ENCODE measurements at regions not wholly inside any gene's neighbourhood (a gene's known extent, or its start where the extent isn't known, plus 50 kb on each side); places are given as distances from the start of the nearest gene placed in this dataset.

DNA sequence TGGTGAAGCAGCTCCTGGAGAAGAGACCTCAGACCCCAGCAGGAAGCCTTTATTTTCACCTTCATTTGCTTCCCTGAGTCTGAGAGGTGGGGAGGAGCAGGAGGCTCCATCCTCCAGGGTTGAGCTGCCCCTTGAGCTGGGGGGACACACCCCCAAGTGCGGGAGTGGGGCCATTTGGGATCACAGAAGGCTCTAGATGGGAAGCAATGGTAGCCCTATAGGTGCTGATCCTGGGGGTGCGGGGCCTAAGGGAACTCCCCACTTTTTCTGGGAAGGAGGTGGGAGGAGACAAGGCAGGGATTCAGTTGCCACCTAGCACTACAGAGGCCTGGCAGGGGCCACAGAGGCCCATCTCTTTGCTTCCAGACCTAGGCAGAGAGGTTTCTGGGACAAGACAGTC is 247.9 kb upstream of the CSF3R start:
- ATAC-seq (ENCODE audit: low FRiP score) (no peak), DNase-seq (ENCODE audit: low spot score) (no peak)
- TF ChIP-seq, protein P1, sequence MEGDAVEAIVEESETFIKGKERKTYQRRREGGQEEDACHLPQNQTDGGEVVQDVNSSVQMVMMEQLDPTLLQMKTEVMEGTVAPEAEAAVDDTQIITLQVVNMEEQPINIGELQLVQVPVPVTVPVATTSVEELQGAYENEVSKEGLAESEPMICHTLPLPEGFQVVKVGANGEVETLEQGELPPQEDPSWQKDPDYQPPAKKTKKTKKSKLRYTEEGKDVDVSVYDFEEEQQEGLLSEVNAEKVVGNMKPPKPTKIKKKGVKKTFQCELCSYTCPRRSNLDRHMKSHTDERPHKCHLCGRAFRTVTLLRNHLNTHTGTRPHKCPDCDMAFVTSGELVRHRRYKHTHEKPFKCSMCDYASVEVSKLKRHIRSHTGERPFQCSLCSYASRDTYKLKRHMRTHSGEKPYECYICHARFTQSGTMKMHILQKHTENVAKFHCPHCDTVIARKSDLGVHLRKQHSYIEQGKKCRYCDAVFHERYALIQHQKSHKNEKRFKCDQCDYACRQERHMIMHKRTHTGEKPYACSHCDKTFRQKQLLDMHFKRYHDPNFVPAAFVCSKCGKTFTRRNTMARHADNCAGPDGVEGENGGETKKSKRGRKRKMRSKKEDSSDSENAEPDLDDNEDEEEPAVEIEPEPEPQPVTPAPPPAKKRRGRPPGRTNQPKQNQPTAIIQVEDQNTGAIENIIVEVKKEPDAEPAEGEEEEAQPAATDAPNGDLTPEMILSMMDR (IDR thresholded peaks at IDR 0.05): no peak

DNA sequence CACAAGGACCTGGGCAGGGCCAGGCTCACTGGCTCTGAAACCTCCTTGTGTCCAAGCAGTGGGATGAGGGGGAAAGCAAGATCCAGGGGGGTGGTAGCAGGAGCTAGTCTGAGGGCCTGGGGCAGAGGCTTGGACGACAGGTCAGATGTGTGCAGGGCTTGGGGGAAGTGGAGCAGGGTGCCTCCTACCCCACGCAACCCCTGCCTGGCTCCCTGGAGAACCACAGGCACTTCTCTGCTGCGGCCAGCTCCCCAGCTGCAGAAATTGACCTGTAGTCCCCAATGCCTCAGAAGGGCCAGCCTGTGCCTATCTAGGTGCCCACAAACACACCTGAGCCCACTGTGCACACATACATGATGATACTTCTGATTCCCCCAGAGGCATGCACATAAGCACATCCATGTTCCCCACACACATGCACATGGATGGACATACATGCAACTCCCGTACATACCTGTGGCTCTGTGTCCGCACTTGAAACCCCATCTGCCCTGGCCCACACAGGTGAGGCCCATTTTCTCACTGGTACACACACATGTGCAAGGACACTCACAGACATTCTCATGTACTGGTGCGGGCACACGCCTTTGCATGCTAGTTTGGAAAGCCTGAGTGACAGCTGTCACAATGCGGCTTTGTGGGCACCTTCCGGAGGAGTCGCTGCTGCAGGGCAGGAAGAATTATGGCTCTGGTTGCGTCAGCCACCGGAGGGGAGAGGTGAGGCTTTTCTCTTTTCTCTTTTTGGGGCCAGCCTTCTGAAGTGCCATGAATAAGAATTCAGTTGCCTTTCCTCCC is 247.2 kb upstream of the CSF3R start:
- no peak for DNase-seq (ENCODE audit: low spot score)
- TF ChIP-seq, protein P1 (IDR thresholded peaks at IDR 0.05): no peak
- ATAC-seq (ENCODE audit: low FRiP score): no peak

DNA sequence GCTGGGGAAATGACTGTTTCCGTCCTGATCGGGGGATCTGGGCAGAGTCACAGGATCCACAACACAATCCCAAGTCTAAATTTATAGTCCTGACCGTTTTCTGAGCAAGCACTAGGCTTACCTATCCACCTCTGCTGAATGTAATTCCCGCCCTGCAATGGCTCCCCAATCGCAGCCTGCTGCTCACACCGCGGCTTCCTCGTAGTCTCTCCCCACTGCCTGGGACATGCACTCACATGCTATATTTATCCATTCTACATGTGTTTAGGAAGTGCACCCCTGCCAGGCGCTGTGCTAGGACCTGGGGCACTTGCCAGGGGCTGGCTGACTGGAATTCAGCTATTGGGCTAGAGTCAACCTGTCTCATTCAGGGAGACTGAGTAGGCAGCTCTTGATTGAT is 246.6 kb upstream of the CSF3R start:
- TF ChIP-seq, protein P1 (IDR thresholded peaks at IDR 0.05): no peak
- ATAC-seq (ENCODE audit: low FRiP score) (no peak), DNase-seq (ENCODE audit: low spot score) (no peak)

DNA sequence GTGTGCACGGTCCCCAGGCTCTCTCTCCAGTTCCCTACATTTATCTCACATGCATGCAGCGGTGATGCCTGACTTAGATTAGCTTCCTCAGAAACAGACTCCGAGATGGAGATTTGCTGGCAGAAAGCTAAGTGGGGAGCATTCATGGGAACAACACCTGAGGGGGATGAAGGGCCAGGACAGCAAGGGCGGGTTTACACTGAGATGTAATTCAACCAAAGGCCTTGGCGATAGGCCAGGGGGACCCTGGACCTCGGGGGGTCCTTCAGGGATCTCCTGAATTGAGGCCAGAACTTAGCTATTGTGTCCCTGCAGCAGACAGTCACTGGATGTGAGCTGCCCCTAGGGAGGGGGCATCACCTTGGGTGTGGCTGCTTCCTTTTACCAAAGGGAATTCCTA is 246.1 kb upstream of the CSF3R start:
- DNase-seq (ENCODE audit: low spot score) (no peak), ATAC-seq (ENCODE audit: low FRiP score) (no peak)
- TF ChIP-seq, protein P1 (IDR thresholded peaks at IDR 0.05): no peak

DNA sequence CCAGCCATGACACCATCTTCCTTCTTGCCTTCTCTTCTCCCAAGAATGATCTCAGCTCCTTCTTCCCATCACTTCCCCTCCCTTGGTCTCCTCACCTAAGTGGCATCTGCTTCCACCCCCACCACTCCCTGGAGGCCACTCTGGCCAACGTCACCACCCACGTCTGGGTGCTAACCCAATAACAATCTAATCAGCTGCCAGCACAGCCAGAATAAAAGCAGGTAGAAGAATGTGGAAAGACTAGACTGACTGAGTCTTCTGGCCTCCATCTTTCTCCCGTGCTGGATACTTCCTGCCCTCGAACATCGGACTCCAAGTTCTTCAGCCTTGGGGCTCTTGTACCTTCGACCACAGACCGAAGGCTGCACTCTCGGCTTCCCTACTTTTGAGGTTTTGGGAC is 245.3 kb upstream of the CSF3R start:
- TF ChIP-seq, protein P1 (IDR thresholded peaks at IDR 0.05): no peak
- DNase-seq (ENCODE audit: low spot score) (no peak), ATAC-seq (ENCODE audit: low FRiP score) (no peak)

DNA sequence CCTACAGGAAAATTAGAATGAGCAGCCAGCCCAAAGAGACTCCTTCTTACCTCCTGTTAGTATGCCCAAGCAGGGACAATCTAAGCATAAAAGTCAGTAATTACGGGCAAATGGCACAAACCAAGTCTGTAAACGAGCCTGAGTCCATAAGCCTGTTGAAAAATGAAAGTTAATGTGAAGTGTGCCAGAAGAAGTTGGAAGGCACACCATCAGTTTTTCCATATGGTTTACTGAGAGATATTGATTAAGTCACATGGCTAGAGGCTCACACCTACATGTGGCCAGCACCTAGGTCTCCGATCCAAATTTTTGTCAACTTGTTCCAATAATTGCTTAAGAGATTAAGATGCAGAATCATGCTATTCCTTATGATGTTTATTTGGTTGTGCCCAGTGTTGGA is 242.4 kb upstream of the CSF3R start:
- ATAC-seq (ENCODE audit: low FRiP score): no peak
- TF ChIP-seq, protein P1 (IDR thresholded peaks at IDR 0.05): no peak

DNA sequence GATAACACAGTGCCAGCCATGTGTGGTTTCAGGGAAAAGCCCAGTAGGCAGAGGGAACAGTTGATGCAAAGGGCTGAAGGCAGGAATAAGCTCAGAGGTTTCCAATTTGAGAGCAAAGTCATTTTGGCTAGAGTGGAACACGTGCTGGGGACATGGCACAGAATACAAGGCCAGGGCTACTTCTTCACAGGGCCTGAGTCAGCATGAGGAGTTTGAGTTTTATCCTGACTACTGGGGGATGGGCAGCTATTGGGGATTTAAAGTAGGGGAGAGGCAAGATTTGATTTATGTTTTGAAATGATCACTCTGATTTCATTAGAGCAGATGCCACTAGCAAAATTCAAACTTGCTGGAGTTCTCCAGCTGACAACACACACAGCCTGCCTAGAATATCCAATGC is 241.1 kb upstream of the CSF3R start:
- DNase-seq (ENCODE audit: low spot score) (no peak), ATAC-seq (ENCODE audit: low FRiP score) (no peak)
- TF ChIP-seq, protein P1 (IDR thresholded peaks at IDR 0.05): no peak

More for the DNA sequence above, 242.4 kb upstream of the CSF3R start:
- DNase-seq (ENCODE audit: low spot score): no peak

Data from omental fat pad (tissue), 3 donors.